SK-N-SH (cell line): ENCODE measurements at regions not wholly inside any gene's neighbourhood (a gene's known extent, or its start where the extent isn't known, plus 50 kb on each side); places are given as distances from the start of the nearest gene placed in this dataset.

Experiments used
- CTCF ChIA-PET: fragments of 300-600, 350-600 bp; formaldehyde crosslinking; extraction: SDS; loops from one replicate; lab custom pipeline; 2021; lab: Yijun Ruan, JAX
- POLR2A ChIA-PET: fragments of 350-600 bp; sonication (Branson Sonifier 250); formaldehyde crosslinking; extraction: SDS; loops from one replicate; lab custom pipeline; 2020; ENCODE audit warnings: antibody characterized with exemption, inconsistent platforms; lab: Yijun Ruan, JAX
- DNase-seq: peaks from one replicate; pipeline ENCODE4 v3.0.0; 2012
- H2AFZ ChIP-seq: fragments of 200-600 bp; sonication (generic); 2 replicates; pipeline ENCODE4 v1.8.1; 2016; ENCODE audit warnings: antibody characterized with exemption, mild to moderate bottlenecking, low read depth
- H3F3A ChIP-seq: fragments of 200-600 bp; sonication (generic); replicated peaks from 2 replicates; pipeline ENCODE3; 2016; ENCODE audit warnings: antibody characterized with exemption, mild to moderate bottlenecking; ENCODE audit not compliant: insufficient read depth
- H3K27ac ChIP-seq, 2 experiments: fragments of 200-500 bp in 1 of 2; fragments of 200-600 bp in 1 of 2; sonication (Bioruptor generic) in 1 of 2; sonication (generic), shearing (Covaris generic) in 1 of 2; 2 replicates each; pipeline versions ENCODE4 v1.5.1 to v1.6.1; 2014 to 2016; ENCODE audit warnings: low read depth in 2 of 2, inconsistent platforms in 1 of 2, low read length in 1 of 2, mild to moderate bottlenecking in 1 of 2, mixed read lengths in 1 of 2
- H3K27me3 ChIP-seq: fragments of 200-600 bp; sonication (generic), shearing (Covaris generic); 2 replicates; pipeline ENCODE4 v1.6.1; 2016; ENCODE audit warnings: mixed run types; ENCODE audit not compliant: insufficient read depth
- H3K36me3 ChIP-seq, 2 experiments: fragments of 200-500 bp in 1 of 2; fragments of 200-600 bp in 1 of 2; sonication (Bioruptor generic) in 1 of 2; sonication (generic) in 1 of 2; replicated peaks in 1 of 2; 2 replicates each; pipeline versions ENCODE3 to v1.5.1; 2014 to 2016; ENCODE audit warnings: low read length in 1 of 2, mild to moderate bottlenecking in 1 of 2; ENCODE audit not compliant: insufficient read depth in 2 of 2, control insufficient read depth in 1 of 2
- H3K4me1 ChIP-seq, 2 experiments: fragments of 200-500 bp in 1 of 2; fragments of 200-600 bp in 1 of 2; sonication (Bioruptor generic) in 1 of 2; sonication (generic), shearing (Covaris generic) in 1 of 2; 2 replicates each; pipeline versions ENCODE4 v1.5.1 to v1.6.1; 2014 to 2016; ENCODE audit warnings: low read depth in 1 of 2, low read length in 1 of 2, mixed run types in 1 of 2; ENCODE audit not compliant: insufficient read depth in 2 of 2, control insufficient read depth in 1 of 2
- H3K4me2 ChIP-seq: fragments of 200-600 bp; sonication (generic), shearing (Covaris generic); 2 replicates; pipeline ENCODE4 v1.6.1; 2017; ENCODE audit warnings: mixed run types
- H3K4me3 ChIP-seq, 2 experiments: fragments of 200-500 bp in 1 of 2; fragments of 200-600 bp in 1 of 2; sonication (Bioruptor generic) in 1 of 2; sonication (generic), shearing (Covaris generic) in 1 of 2; 2 replicates each; pipeline versions ENCODE4 v1.5.1 to v1.8.1; 2014 to 2016; ENCODE audit warnings: low read depth in 2 of 2, inconsistent platforms in 1 of 2, low read length in 1 of 2, mild to moderate bottlenecking in 1 of 2, mixed read lengths in 1 of 2, moderate library complexity in 1 of 2
- H3K79me2 ChIP-seq: fragments of 200-600 bp; sonication (generic); 2 replicates; pipeline ENCODE4 v1.8.1; 2017; ENCODE audit warnings: mild to moderate bottlenecking; ENCODE audit not compliant: insufficient read depth
- H3K9ac ChIP-seq: fragments of 200-600 bp; sonication (generic); 2 replicates; pipeline ENCODE4 v1.6.1; 2017; ENCODE audit warnings: mixed run types
- H3K9me2 ChIP-seq: fragments of 200-600 bp; sonication (generic); 2 replicates; pipeline ENCODE4 v1.6.1; 2017; ENCODE audit warnings: mixed run types
- H3K9me3 ChIP-seq: fragments of 200-600 bp; sonication (generic); 2 replicates; pipeline ENCODE4 v1.6.1; 2017; ENCODE audit warnings: mixed run types, mild to moderate bottlenecking, moderate library complexity
- H4K20me1 ChIP-seq: fragments of 200-600 bp; sonication (generic); 2 replicates; pipeline ENCODE4 v1.6.1; 2017; ENCODE audit warnings: mild to moderate bottlenecking, mixed run types; ENCODE audit not compliant: insufficient read depth
- CHD2 ChIP-seq: fragments of 150-350 bp; IDR thresholded peaks from 2 replicates; pipeline ENCODE4 v1.6.1; 2018; ENCODE audit warnings: low read length; ENCODE audit not compliant: partially characterized antibody
- CTCF ChIP-seq: fragments of 200-600 bp; sonication (generic); IDR thresholded peaks from 2 replicates; pipeline ENCODE4 v1.6.1; 2017; ENCODE audit warnings: antibody characterized with exemption, mild to moderate bottlenecking, moderate library complexity
- EP300 ChIP-seq, 2 experiments: IDR thresholded peaks; 2 replicates each; pipeline versions ENCODE4 v1.4.0 to v1.6.1; 2012; ENCODE audit warnings: borderline replicate concordance in 1 of 2, low read depth in 1 of 2, low read length in 1 of 2
- FOSL2 ChIP-seq: IDR thresholded peaks from 2 replicates; pipeline ENCODE4 v1.4.0; 2012; ENCODE audit warnings: low read depth, mild to moderate bottlenecking, moderate library complexity, borderline replicate concordance
- FOXM1 ChIP-seq: IDR thresholded peaks from 2 replicates; pipeline ENCODE4 v1.4.0; 2012; ENCODE audit warnings: low read depth, mild to moderate bottlenecking
- IRF3 ChIP-seq: fragments of 150-350 bp; IDR thresholded peaks from 2 replicates; pipeline ENCODE4 v1.6.1; 2016; ENCODE audit warnings: mild to moderate bottlenecking, low read depth, low read length
- JUND ChIP-seq: IDR thresholded peaks from 2 replicates; pipeline ENCODE4 v1.4.0; 2012
- MAX ChIP-seq: IDR thresholded peaks from 2 replicates; pipeline ENCODE4 v1.4.0; 2012; ENCODE audit warnings: low read depth
- MXI1 ChIP-seq: IDR thresholded peaks from 2 replicates; pipeline ENCODE4 v1.6.1; 2012; ENCODE audit warnings: mild to moderate bottlenecking, low read depth, low read length, improper control_type of control experiment
- NRF1 ChIP-seq: IDR thresholded peaks from 2 replicates; pipeline ENCODE4 v1.6.1; 2012; ENCODE audit warnings: low read depth, mild to moderate bottlenecking, low read length
- POLR2AphosphoS5 ChIP-seq: IDR thresholded peaks from 2 replicates; pipeline ENCODE4 v1.6.1; 2012; ENCODE audit warnings: low read depth, low read length
- RAD21 ChIP-seq: IDR thresholded peaks from 2 replicates; pipeline ENCODE4 v1.6.1; 2012; ENCODE audit warnings: mild to moderate bottlenecking, low read length
- RCOR1 ChIP-seq: fragments of 150-350 bp; IDR thresholded peaks from 2 replicates; pipeline ENCODE4 v1.6.1; 2017; ENCODE audit warnings: antibody characterized with exemption, low read length
- SIN3A ChIP-seq: IDR thresholded peaks from 2 replicates; pipeline ENCODE4 v1.6.1; 2012; ENCODE audit warnings: low read depth, mild to moderate bottlenecking, low read length, moderate library complexity, borderline replicate concordance
- TAF1 ChIP-seq: IDR thresholded peaks from 2 replicates; pipeline ENCODE4 v1.6.1; 2012; ENCODE audit warnings: low read depth, mild to moderate bottlenecking, low read length, moderate library complexity, borderline replicate concordance
- USF1 ChIP-seq: IDR thresholded peaks from 2 replicates; pipeline ENCODE4 v1.4.0; 2012; ENCODE audit warnings: low read depth, borderline replicate concordance
- WGBS: methylation state at CpG from one replicate; pipeline ENCODE4 v1.1.6; 2017; ENCODE audit warnings: low lambda C conversion rate; 5-methylcytosine and 5-hydroxymethylcytosine counted together
- TF ChIP-seq, protein P1 (sequence below): IDR thresholded peaks from 2 replicates; pipeline ENCODE4; 2012
- TF ChIP-seq, protein P2 (sequence below): IDR thresholded peaks from 2 replicates; pipeline ENCODE4 v1.4.0; 2012; ENCODE audit warnings: low read depth, borderline replicate concordance

- TF ChIP-seq FOSL2: no peak
- no peak for TF ChIP-seq RAD21
- TF ChIP-seq, protein P1, sequence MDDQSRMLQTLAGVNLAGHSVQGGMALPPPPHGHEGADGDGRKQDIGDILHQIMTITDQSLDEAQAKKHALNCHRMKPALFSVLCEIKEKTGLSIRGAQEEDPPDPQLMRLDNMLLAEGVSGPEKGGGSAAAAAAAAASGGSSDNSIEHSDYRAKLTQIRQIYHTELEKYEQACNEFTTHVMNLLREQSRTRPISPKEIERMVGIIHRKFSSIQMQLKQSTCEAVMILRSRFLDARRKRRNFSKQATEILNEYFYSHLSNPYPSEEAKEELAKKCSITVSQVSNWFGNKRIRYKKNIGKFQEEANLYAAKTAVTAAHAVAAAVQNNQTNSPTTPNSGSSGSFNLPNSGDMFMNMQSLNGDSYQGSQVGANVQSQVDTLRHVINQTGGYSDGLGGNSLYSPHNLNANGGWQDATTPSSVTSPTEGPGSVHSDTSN: no peak
- TF ChIP-seq RCOR1: no peak
- no peak for TF ChIP-seq IRF3
- TF ChIP-seq, protein P2, sequence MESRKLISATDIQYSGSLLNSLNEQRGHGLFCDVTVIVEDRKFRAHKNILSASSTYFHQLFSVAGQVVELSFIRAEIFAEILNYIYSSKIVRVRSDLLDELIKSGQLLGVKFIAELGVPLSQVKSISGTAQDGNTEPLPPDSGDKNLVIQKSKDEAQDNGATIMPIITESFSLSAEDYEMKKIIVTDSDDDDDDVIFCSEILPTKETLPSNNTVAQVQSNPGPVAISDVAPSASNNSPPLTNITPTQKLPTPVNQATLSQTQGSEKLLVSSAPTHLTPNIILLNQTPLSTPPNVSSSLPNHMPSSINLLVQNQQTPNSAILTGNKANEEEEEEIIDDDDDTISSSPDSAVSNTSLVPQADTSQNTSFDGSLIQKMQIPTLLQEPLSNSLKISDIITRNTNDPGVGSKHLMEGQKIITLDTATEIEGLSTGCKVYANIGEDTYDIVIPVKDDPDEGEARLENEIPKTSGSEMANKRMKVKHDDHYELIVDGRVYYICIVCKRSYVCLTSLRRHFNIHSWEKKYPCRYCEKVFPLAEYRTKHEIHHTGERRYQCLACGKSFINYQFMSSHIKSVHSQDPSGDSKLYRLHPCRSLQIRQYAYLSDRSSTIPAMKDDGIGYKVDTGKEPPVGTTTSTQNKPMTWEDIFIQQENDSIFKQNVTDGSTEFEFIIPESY: no peak
- no peak for TF ChIP-seq MXI1
- no peak for TF ChIP-seq POLR2AphosphoS5
- no peak for TF ChIP-seq SIN3A
- TF ChIP-seq, all 33 proteins: peak for 0
These were observed 226.0 kb upstream of the NFE2L3 start (continued) for GRCh38 chr7:25926009-25926408.

- no peak overlapping the region for H3K27ac ChIP-seq
- POLR2A ChIA-PET: no interaction called here
These were observed 225.5 kb upstream of the NFE2L3 start for GRCh38 chr7:25926451-25926850.

More at GRCh38 chr7:25926451-25926850, 225.5 kb upstream of the NFE2L3 start:
- no peaks in the 10 kb centered on the region for H3F3A ChIP-seq
- no peaks in the 10 kb centered on the region for H3K36me3 ChIP-seq
- H3K9ac ChIP-seq: no peak overlapping the region
- H4K20me1 ChIP-seq: no peaks in the 10 kb centered on the region
- H3K4me3 ChIP-seq: no peak overlapping the region
- H3K9me3 ChIP-seq: no peaks in the 10 kb centered on the region
- no peaks in the 10 kb centered on the region; a peak in 1 of 4 replicates for H3K4me1 ChIP-seq
- WGBS: 17% methylated on average over 2 of the region's 2 CpGs
- no peaks in the 10 kb centered on the region for H3K9me2 ChIP-seq
- H2AFZ ChIP-seq: no peak overlapping the region
- CTCF ChIA-PET: interaction anchor here (1.3 kb wide), 1 partner anchor 439 kb away, joined by 7 read pairs; no protein-coding TSS in a partner anchor
- no peaks in the 10 kb centered on the region for H3K79me2 ChIP-seq
- DNase-seq: no peak
- H3K4me2 ChIP-seq: no peak overlapping the region
- H3K27me3 ChIP-seq: no peaks in the 10 kb centered on the region
- no peak for TF ChIP-seq SIN3A
- TF ChIP-seq, protein P1: no peak
- no peak for TF ChIP-seq MAX
- no peak for TF ChIP-seq JUND
- no peak for TF ChIP-seq CHD2
- TF ChIP-seq FOSL2: no peak
- no peak for TF ChIP-seq EP300 (IDR thresholded peaks at IDR 0.05; ENCODE audit: borderline replicate concordance in 1 of 2, low read depth in 1 of 2, low read length in 1 of 2)
- no peak for TF ChIP-seq FOXM1
- no peak for TF ChIP-seq POLR2AphosphoS5
- no peak for TF ChIP-seq RAD21
- no peak for TF ChIP-seq RCOR1
- no peak for TF ChIP-seq TAF1
- no peak for TF ChIP-seq USF1
- TF ChIP-seq CTCF: no peak
- no peak for TF ChIP-seq NRF1
- TF ChIP-seq, protein P2: no peak
